Suprapubic skin (tissue), 4 donors: ENCODE measurements at regions not wholly inside any gene's neighbourhood (a gene's known extent, or its start where the extent isn't known, plus 50 kb on each side); places are given as distances from the start of the nearest gene placed in this dataset.

Experiments used
- DNase-seq, 2 donors: peaks; one replicate each; pipeline ENCODE4 v3.0.0-alpha.2; 2019; ENCODE audit warnings: low spot score in 2 of 2
- H3K27ac ChIP-seq: fragments of 200-600 bp; sonication (generic); one replicate; pipeline ENCODE4 v1.5.1; 2019
- H3K27me3 ChIP-seq: fragments of 200-600 bp; sonication (generic); one replicate; pipeline ENCODE4 v1.5.1; 2019
- H3K36me3 ChIP-seq: fragments of 200-600 bp; sonication (generic); one replicate; pipeline ENCODE4 v1.5.1; 2019
- H3K4me1 ChIP-seq: fragments of 200-600 bp; sonication (generic); one replicate; pipeline ENCODE4 v1.5.1; 2019
- H3K4me3 ChIP-seq: fragments of 200-600 bp; sonication (generic); one replicate; pipeline ENCODE4 v1.5.1; 2019; ENCODE audit warnings: mild to moderate bottlenecking
- H3K9me3 ChIP-seq: fragments of 200-600 bp; sonication (generic); one replicate; pipeline ENCODE4 v1.5.1; 2019
- EP300 ChIP-seq: sonication (generic); formaldehyde crosslinking; IDR thresholded peaks from one replicate; pipeline ENCODE4 v1.6.1; 2017; ENCODE audit warnings: antibody characterized with exemption
- POLR2A ChIP-seq, 2 donors: fragments of 450-650 bp; IDR thresholded peaks; one replicate each; pipeline ENCODE4 v1.6.1; 2017; ENCODE audit warnings: antibody characterized with exemption in 2 of 2, mild to moderate bottlenecking in 2 of 2, moderate library complexity in 2 of 2
- POLR2AphosphoS5 ChIP-seq, 3 donors: sonication (generic); formaldehyde crosslinking; IDR thresholded peaks; one replicate each; pipeline ENCODE4 v1.6.1; 2017; ENCODE audit warnings: antibody characterized with exemption in 3 of 3
- WGBS: methylation state at CpG from one replicate; pipeline ENCODE4 v1.1.5; 2018; 5-methylcytosine and 5-hydroxymethylcytosine counted together
- TF ChIP-seq, protein P1 (sequence below), 2 donors: fragments of 200-600 bp in 1 of 2; fragments of 450-650 bp in 1 of 2; sonication (generic) in 1 of 2; IDR thresholded peaks; one replicate each; pipeline ENCODE4 v1.5.1; 2016 to 2019; ENCODE audit warnings: antibody characterized with exemption in 2 of 2, mild to moderate bottlenecking in 1 of 2, moderate library complexity in 1 of 2

DNA sequence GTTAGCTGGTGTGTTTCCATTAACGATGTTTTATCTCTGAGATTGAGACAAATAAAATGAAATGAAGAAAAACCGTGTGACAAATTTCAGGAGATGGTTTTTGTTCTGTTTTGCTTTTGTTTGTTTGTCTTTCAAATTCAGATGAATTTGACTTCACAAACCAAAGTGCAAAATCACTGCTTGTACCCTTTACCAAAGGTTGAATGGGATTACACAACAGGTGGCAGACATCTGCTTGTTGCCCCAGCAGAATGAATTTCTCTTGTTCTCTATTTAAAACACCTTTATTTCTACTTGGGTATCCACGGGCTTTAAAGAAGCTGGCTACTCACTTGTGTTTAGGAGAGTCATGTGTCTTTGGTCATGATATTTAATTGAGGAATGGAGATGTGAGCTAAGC is 239.7 kb upstream of the CLNK start:
- no peaks in the 10 kb centered on the region for H3K36me3 ChIP-seq
- no peaks in the 10 kb centered on the region for H3K9me3 ChIP-seq
- WGBS: 76% methylated on average over 3 of the region's 3 CpGs
- H3K4me3 ChIP-seq: no peak overlapping the region
- H3K4me1 ChIP-seq: no peaks in the 10 kb centered on the region
- TF ChIP-seq EP300 (no peak), POLR2AphosphoS5 (IDR thresholded peaks at IDR 0.05) (no peak), POLR2A (IDR thresholded peaks at IDR 0.05) (no peak)
- TF ChIP-seq, protein P1, sequence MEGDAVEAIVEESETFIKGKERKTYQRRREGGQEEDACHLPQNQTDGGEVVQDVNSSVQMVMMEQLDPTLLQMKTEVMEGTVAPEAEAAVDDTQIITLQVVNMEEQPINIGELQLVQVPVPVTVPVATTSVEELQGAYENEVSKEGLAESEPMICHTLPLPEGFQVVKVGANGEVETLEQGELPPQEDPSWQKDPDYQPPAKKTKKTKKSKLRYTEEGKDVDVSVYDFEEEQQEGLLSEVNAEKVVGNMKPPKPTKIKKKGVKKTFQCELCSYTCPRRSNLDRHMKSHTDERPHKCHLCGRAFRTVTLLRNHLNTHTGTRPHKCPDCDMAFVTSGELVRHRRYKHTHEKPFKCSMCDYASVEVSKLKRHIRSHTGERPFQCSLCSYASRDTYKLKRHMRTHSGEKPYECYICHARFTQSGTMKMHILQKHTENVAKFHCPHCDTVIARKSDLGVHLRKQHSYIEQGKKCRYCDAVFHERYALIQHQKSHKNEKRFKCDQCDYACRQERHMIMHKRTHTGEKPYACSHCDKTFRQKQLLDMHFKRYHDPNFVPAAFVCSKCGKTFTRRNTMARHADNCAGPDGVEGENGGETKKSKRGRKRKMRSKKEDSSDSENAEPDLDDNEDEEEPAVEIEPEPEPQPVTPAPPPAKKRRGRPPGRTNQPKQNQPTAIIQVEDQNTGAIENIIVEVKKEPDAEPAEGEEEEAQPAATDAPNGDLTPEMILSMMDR (IDR thresholded peaks at IDR 0.05): no peak
- no peak for DNase-seq
- H3K27me3 ChIP-seq: no peaks in the 10 kb centered on the region
- no peak overlapping the region for H3K27ac ChIP-seq

DNA sequence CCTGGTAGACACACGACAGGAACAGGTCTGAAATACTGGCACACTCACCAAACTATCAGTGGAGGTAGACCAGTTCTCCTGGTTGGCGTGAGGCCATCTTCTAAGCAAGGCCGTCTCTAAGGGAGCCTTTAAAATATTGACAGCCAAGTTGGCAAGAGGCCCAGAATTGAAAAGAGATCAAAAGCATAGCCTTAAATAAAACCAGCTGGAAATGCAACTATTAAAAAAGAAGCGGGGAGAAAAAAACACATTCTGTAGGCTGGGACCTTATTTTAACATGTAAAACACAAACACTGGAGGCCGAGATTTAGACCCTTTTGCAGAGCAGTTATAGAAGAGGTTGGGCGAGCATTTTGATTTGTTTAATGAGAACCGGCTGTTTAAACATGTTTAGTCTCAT is 233.0 kb upstream of the CLNK start:
- Histone ChIP-seq H3K27ac (no peak overlapping the region), H3K4me3 (no peak overlapping the region), H3K4me1 (peaks cover 10% of the 10 kb centered on the region), H3K36me3 (no peaks in the 10 kb centered on the region), H3K27me3 (no peaks in the 10 kb centered on the region), H3K9me3 (no peaks in the 10 kb centered on the region)
- no peak for DNase-seq
- WGBS: 17% methylated on average over 7 of the region's 7 CpGs
- no peak for TF ChIP-seq POLR2A (IDR thresholded peaks at IDR 0.05)
- no peak for TF ChIP-seq EP300
- TF ChIP-seq POLR2AphosphoS5 (IDR thresholded peaks at IDR 0.05): no peak
- TF ChIP-seq, protein P1 (IDR thresholded peaks at IDR 0.05): no peak

DNA sequence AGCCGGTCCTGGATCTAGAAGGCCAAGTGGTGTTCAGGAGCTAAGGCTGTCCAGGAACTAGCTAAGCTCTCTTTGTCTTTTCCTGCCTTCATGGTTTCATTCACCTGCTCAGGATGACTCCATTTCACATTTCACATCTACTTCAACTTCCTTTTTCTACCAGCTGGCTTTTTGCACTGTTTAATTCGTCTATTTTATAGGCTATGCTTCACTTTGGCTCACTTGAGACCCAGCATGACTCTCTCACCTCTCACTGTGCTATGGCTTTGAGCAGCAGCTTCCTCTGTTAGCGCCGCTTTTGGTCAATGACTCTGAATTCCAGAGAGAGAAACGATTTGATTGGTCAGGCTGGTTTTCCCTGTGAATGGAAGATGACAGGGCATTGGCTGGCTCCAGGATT is 213.5 kb upstream of the CLNK start:
- 93% methylated on average over 5 of the region's 5 CpGs for WGBS
- H3K4me3 ChIP-seq: no peak overlapping the region
- H3K36me3 ChIP-seq: no peaks in the 10 kb centered on the region
- H3K4me1 ChIP-seq: no peaks in the 10 kb centered on the region
- TF ChIP-seq POLR2A (IDR thresholded peaks at IDR 0.05) (no peak), POLR2AphosphoS5 (IDR thresholded peaks at IDR 0.05) (no peak), EP300 (no peak)
- TF ChIP-seq, protein P1 (IDR thresholded peaks at IDR 0.05): no peak
- no peaks in the 10 kb centered on the region for H3K27me3 ChIP-seq
- no peaks in the 10 kb centered on the region for H3K9me3 ChIP-seq
- no peak overlapping the region for H3K27ac ChIP-seq
- no peak for DNase-seq

DNA sequence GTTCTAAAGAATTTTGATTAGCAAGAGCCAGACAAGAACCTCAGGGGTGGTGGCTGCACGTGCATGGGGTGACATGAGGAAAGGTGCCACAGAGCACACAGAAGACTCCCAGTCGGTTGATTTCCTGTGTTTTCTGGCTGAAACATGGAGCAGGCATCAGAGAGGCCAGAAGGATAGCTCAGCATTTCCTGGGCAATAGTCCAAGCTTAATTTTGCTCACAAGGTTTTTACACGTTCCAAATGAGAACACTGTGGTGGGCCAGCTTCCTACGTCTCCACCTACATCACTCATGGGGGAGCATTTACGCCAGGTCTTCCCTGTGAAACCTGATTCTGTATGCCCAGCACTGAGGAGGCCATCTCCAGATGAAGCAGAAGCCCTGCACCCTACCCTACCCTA is 212.5 kb upstream of the CLNK start:
- Histone ChIP-seq H3K9me3 (no peaks in the 10 kb centered on the region), H3K4me1 (no peaks in the 10 kb centered on the region), H3K27me3 (no peaks in the 10 kb centered on the region), H3K4me3 (no peak overlapping the region), H3K36me3 (no peaks in the 10 kb centered on the region), H3K27ac (no peak overlapping the region)
- WGBS: 58% methylated on average over 5 of the region's 5 CpGs
- DNase-seq: no peak
- TF ChIP-seq, protein P1 (IDR thresholded peaks at IDR 0.05): no peak
- TF ChIP-seq POLR2A (IDR thresholded peaks at IDR 0.05) (no peak), POLR2AphosphoS5 (IDR thresholded peaks at IDR 0.05) (no peak), EP300 (no peak)

DNA sequence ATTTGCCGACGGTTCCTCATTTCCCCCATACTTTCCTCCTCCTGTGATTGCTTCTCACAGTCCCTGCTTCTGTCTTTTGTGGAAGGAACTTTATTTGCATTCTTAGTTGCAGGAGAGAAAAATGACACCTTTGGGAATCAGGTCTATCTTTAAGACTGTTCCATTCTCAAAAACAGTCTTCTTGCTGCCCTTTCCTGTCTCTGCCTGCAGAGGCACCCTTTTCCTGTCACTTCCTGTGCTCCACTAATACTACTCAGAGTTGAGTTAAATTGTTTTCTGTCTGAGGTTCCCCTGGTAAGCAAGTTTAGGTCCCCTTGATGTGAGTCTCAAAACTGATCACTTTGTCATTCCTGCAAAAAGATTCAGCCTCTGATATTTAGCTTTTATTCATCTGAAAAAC is 208.8 kb upstream of the CLNK start:
- no peaks in the 10 kb centered on the region for H3K9me3 ChIP-seq
- H3K4me1 ChIP-seq: no peaks in the 10 kb centered on the region
- no peak for DNase-seq
- TF ChIP-seq EP300: no peak
- no peak for TF ChIP-seq POLR2AphosphoS5 (IDR thresholded peaks at IDR 0.05)
- no peak for TF ChIP-seq POLR2A (IDR thresholded peaks at IDR 0.05)
- TF ChIP-seq, protein P1 (IDR thresholded peaks at IDR 0.05): peak in 1 of 2 donors; percentile 22
- no peaks in the 10 kb centered on the region for H3K36me3 ChIP-seq
- 84% methylated on average over 2 of the region's 2 CpGs for WGBS
- no peak overlapping the region for H3K4me3 ChIP-seq
- H3K27ac ChIP-seq: no peak overlapping the region
- H3K27me3 ChIP-seq: no peaks in the 10 kb centered on the region
